ENCODE measurements at regions not wholly inside any gene's neighbourhood (a gene's known extent, or its start where the extent isn't known, plus 50 kb on each side); places are given as distances from the start of the nearest gene placed in this dataset.
"Not testable (repeated sequence)": the region's sequence is repeated elsewhere in the genome, so short reads cannot be mapped to it uniquely, and the experiment has no call there.

DNA sequence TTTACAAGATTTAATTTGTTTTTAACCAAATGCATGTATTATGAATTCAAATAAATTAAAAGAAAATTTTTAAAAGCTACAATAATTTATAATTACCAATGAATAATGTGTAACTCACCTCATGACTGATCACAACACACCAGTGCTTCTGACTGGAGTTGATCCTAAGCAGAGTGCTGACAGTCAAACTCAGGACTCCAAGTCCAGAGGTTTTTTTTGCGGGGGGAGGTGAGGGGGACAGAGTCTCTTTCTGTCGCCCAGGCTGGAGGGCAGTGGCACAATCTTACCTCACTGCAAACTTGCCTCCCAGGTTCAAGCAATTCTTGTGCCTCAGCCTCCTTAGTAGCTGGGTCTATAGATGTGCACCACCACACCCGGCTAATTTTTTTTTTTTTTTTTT lies 71.0 kb upstream of the MELK start:
- no peaks in the 10 kb centered on the region for H3K27me3 ChIP-seq (ENCODE audit: insufficient read depth, low read length)
- no peak overlapping the region for H3K27ac ChIP-seq (ENCODE audit: low read depth, low read length)
- no peak for ATAC-seq
- H3K4me1 ChIP-seq (ENCODE audit: control insufficient read depth in 1 of 2, insufficient read depth in 2 of 2, low read length in 2 of 2) = no peaks in the 10 kb centered on the region
- TF ChIP-seq CBX3 (IDR thresholded peaks at IDR 0.05; ENCODE audit: low read depth) = no peak
- no peak for TF ChIP-seq SIN3A (IDR thresholded peaks at IDR 0.05; ENCODE audit: low read depth)
- no peak for TF ChIP-seq CEBPB (IDR thresholded peaks at IDR 0.05; ENCODE audit: low read depth)
- TF ChIP-seq, protein P1, sequence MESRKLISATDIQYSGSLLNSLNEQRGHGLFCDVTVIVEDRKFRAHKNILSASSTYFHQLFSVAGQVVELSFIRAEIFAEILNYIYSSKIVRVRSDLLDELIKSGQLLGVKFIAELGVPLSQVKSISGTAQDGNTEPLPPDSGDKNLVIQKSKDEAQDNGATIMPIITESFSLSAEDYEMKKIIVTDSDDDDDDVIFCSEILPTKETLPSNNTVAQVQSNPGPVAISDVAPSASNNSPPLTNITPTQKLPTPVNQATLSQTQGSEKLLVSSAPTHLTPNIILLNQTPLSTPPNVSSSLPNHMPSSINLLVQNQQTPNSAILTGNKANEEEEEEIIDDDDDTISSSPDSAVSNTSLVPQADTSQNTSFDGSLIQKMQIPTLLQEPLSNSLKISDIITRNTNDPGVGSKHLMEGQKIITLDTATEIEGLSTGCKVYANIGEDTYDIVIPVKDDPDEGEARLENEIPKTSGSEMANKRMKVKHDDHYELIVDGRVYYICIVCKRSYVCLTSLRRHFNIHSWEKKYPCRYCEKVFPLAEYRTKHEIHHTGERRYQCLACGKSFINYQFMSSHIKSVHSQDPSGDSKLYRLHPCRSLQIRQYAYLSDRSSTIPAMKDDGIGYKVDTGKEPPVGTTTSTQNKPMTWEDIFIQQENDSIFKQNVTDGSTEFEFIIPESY (IDR thresholded peaks at IDR 0.05; ENCODE audit: extremely low read depth, insufficient replicate concordance, low read length) = no peak
- no peak for TF ChIP-seq TCF7L2 (IDR thresholded peaks at IDR 0.05; ENCODE audit: borderline replicate concordance, extremely low read depth, insufficient read depth, insufficient read length)
- no peak for TF ChIP-seq EGR1 (IDR thresholded peaks at IDR 0.05; ENCODE audit: low read depth)
- TF ChIP-seq POLR2AphosphoS5 (IDR thresholded peaks at IDR 0.05; ENCODE audit: low read depth, low read length) = no peak
- TF ChIP-seq RAD21 (IDR thresholded peaks at IDR 0.05; ENCODE audit: low read depth) = no peak
- TF ChIP-seq EZH2 (IDR thresholded peaks at IDR 0.05) = no peak
- TF ChIP-seq JUND (IDR thresholded peaks at IDR 0.05) = no peak
- TF ChIP-seq ZFX (IDR thresholded peaks at IDR 0.05) = no peak
- no peak for TF ChIP-seq SRF (IDR thresholded peaks at IDR 0.05; ENCODE audit: low read depth)
- TF ChIP-seq EZH2phosphoT487 (IDR thresholded peaks at IDR 0.05; ENCODE audit: borderline replicate concordance) = no peak
- TF ChIP-seq ELF1 (IDR thresholded peaks at IDR 0.05; ENCODE audit: borderline replicate concordance, low read depth) = no peak
- TF ChIP-seq, protein P2, sequence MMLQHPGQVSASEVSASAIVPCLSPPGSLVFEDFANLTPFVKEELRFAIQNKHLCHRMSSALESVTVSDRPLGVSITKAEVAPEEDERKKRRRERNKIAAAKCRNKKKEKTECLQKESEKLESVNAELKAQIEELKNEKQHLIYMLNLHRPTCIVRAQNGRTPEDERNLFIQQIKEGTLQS (IDR thresholded peaks at IDR 0.05) = no peak
- TF ChIP-seq POLR2A (IDR thresholded peaks at IDR 0.05; ENCODE audit: borderline replicate concordance, extremely low read depth, insufficient read depth, insufficient read length) = no peak
- TF ChIP-seq SP1 (IDR thresholded peaks at IDR 0.05; ENCODE audit: low read depth) = no peak
- TF ChIP-seq, protein P3, sequence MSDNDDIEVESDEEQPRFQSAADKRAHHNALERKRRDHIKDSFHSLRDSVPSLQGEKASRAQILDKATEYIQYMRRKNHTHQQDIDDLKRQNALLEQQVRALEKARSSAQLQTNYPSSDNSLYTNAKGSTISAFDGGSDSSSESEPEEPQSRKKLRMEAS (IDR thresholded peaks at IDR 0.05) = no peak
- no peak for TF ChIP-seq ZNF274 (IDR thresholded peaks at IDR 0.05; ENCODE audit: low read depth, low read length)
- TF ChIP-seq FOSL1 (IDR thresholded peaks at IDR 0.05; ENCODE audit: low read depth) = no peak
- no peaks in the 10 kb centered on the region for H3K79me2 ChIP-seq (ENCODE audit: insufficient read depth, low read length)
- H4K20me1 ChIP-seq (ENCODE audit: insufficient read depth) = no peaks in the 10 kb centered on the region
- H3K9me2 ChIP-seq (ENCODE audit: insufficient read depth) = no peaks in the 10 kb centered on the region
- no peak for DNase-seq (ENCODE audit: low read depth, low spot score)
- ChIA-PET RAD21 (ENCODE audit: low non-redundant PET in 1 of 2, low total read pairs in 2 of 2, uncharacterized antibody in 2 of 2, unreplicated experiment in 2 of 2) (interaction anchor here in 1 of 2 experiments (0.6 to 0.8 kb wide), 2 partner anchors 26 to 95 kb away, joined by 3 to 5 read pairs; no protein-coding TSS in a partner anchor), CTCF (no interaction called here), POLR2A (no interaction called here)
- no TSS peak for BruUV-seq (replicated peaks)
- no peaks in the 10 kb centered on the region for H3K36me3 ChIP-seq (ENCODE audit: control insufficient read depth in 1 of 2, insufficient read depth in 2 of 2, low read length in 2 of 2)
- no peak overlapping the region for H3K9ac ChIP-seq (ENCODE audit: low read length)
- intact Hi-C loops (cut with micrococcal nuclease) = no loop called here
- H2AFZ ChIP-seq (ENCODE audit: low read depth, low read length, poor library complexity, severe bottlenecking) = no peak overlapping the region
- H3K9me3 ChIP-seq (ENCODE audit: control insufficient read depth in 1 of 2, insufficient read depth in 1 of 2, low read depth in 1 of 2, low read length in 2 of 2) = no peaks in the 10 kb centered on the region
- no peak overlapping the region for H3K4me3 ChIP-seq (replicated peaks in 1 of 2; ENCODE audit: low read depth in 1 of 2, low read length in 2 of 2)
- H3K4me2 ChIP-seq (ENCODE audit: low read length) = no peak overlapping the region

DNA sequence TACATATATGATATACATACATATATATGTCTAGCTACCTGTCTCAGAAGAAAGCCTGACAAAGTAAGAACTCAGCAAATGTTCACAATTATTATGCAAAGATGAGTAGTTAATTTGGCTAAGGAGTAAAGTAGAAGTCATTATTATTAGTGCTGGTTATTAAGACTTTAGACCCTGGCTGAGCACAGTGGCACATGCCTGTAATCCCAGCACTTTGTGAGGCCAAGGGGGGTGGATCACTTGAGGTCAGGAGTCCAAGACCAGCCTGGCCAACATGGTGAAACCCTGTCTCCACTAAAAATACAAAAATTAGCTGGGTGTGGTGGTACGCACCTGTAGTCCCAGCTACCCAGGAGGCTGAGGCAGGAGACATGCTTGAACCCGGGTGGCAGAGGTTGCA lies 71.8 kb upstream of the MELK start:
- H3K9ac ChIP-seq (ENCODE audit: low read length); ATAC-seq; H3K36me3 ChIP-seq (ENCODE audit: control insufficient read depth in 1 of 2, insufficient read depth in 2 of 2, low read length in 2 of 2); BruUV-seq (replicated peaks); H3K4me3 ChIP-seq (replicated peaks in 1 of 2; ENCODE audit: low read depth in 1 of 2, low read length in 2 of 2); intact Hi-C loops (cut with micrococcal nuclease); H3K79me2 ChIP-seq (ENCODE audit: insufficient read depth, low read length); H3K27me3 ChIP-seq (ENCODE audit: insufficient read depth, low read length); H3K4me1 ChIP-seq (ENCODE audit: control insufficient read depth in 1 of 2, insufficient read depth in 2 of 2, low read length in 2 of 2); DNase-seq (ENCODE audit: low read depth, low spot score); H3K27ac ChIP-seq (ENCODE audit: low read depth, low read length); H3K9me2 ChIP-seq (ENCODE audit: insufficient read depth); H3K4me2 ChIP-seq (ENCODE audit: low read length); H3K9me3 ChIP-seq (ENCODE audit: control insufficient read depth in 1 of 2, insufficient read depth in 1 of 2, low read depth in 1 of 2, low read length in 2 of 2); POLR2A ChIA-PET; CTCF ChIA-PET; H4K20me1 ChIP-seq (ENCODE audit: insufficient read depth); H2AFZ ChIP-seq (ENCODE audit: low read depth, low read length, poor library complexity, severe bottlenecking): not testable (repeated sequence)
- RAD21 ChIA-PET (ENCODE audit: low non-redundant PET in 1 of 2, low total read pairs in 2 of 2, uncharacterized antibody in 2 of 2, unreplicated experiment in 2 of 2) = interaction anchor here in 1 of 2 experiments (0.6 kb wide), 1 partner anchor 25 kb away, joined by 3 read pairs; no protein-coding TSS in a partner anchor

Data from HCT116 (cell line).